Psoas muscle (tissue), 7 donors: ENCODE measurements at regions not wholly inside any gene's neighbourhood (a gene's known extent, or its start where the extent isn't known, plus 50 kb on each side); places are given as distances from the start of the nearest gene placed in this dataset.
"Not testable (repeated sequence)": the region's sequence is repeated elsewhere in the genome, so short reads cannot be mapped to it uniquely, and the experiment has no call there.

ENCODE experiments used
- ATAC-seq, 4 donors: fragments of 200-7000 bp; cut with Tn5 transposase; one replicate each; pipeline ENCODE4 v1.9.1; 2020; ENCODE audit warnings: moderate library complexity in 3 of 4, mild to moderate bottlenecking in 2 of 4
- DNase-seq, 2 donors: peaks; one replicate each; pipeline ENCODE4 v3.0.0-alpha.2; 2020
- H3K27ac ChIP-seq: fragments of 200-600 bp; one replicate; pipeline ENCODE4 v1.8.0; 2022
- H3K27me3 ChIP-seq, 3 donors: fragments of 200-600 bp in 1 of 3; one replicate each; pipeline versions ENCODE4 v1.6.1 to v1.8.0; 2013 to 2022; ENCODE audit warnings: low read length in 2 of 3, mild to moderate bottlenecking in 2 of 3, moderate library complexity in 1 of 3; ENCODE audit not compliant: insufficient read depth in 3 of 3
- H3K36me3 ChIP-seq, 2 donors: fragments of 200-600 bp in 1 of 2; one replicate each; pipeline versions ENCODE4 v1.6.1 to v1.8.0; 2013 to 2022; ENCODE audit warnings: low read depth in 1 of 2, mild to moderate bottlenecking in 1 of 2, moderate library complexity in 1 of 2; ENCODE audit not compliant: insufficient read depth in 1 of 2
- H3K4me1 ChIP-seq: fragments of 200-600 bp; one replicate; pipeline ENCODE4 v1.8.0; 2022
- H3K4me3 ChIP-seq: fragments of 200-600 bp; one replicate; pipeline ENCODE4 v1.8.0; 2022; ENCODE audit warnings: mild to moderate bottlenecking
- H3K9me3 ChIP-seq: fragments of 200-600 bp; one replicate; pipeline ENCODE4 v1.8.0; 2022
- CTCF ChIP-seq: fragments of 200-600 bp; IDR thresholded peaks from one replicate; pipeline ENCODE4 v1.8.0; 2022; ENCODE audit warnings: antibody characterized with exemption
- WGBS, 3 donors: extraction: QIAGEN DNeasy Blood & Tissue Kit; methylation state at CpG; one replicate each; pipeline versions ENCODE4 v1.1.6 to v1.1.7; 2013; 5-methylcytosine and 5-hydroxymethylcytosine counted together
- intact Hi-C, 2 donors: fragments of 100-400 bp; cut with DNase I; formaldehyde crosslinking; loops; one replicate each; pipeline versions ENCODE4 v1.11.0 to v1.14.2; 2022
- donor health status: healthy with polysubstance abuse.
- donor health status: DM: no; HTN: no; CAD: no; lungs with moderate emphysema.
- donor health status: Bipolar disorder and iron deficiency.
- donor health status: healthy.
- donor health status: DM: yes; HTN: yes; CAD: no.
- donor health status: DM: no; HTN: no; CAD: no.
- donor health status: DM: yes; HTN: yes; CAD: no.

DNA sequence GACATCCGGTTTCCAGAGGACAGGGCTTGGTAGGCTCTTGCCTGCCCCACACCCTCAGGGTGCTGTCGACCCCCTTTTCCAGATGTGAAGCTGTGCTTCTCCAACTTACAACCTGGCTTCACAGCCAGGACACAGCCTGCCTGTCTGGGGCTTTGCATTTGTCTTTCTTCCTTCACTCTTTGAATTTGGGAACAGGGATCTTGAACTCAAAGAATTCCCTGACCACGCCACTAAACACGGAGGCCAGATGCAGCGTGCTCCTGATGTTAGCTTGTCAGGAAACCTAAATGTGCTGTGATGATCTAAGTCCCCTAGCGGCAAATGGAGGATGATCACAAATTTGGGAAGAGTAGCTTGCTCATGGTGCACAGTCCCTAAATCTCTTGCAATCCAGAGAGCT, 244.8 kb upstream of the RGMA start:
- Histone ChIP-seq H3K27me3 (no peaks in the 10 kb centered on the region), H3K4me3 (no peak overlapping the region), H3K4me1 (no peaks in the 10 kb centered on the region), H3K27ac (no peak overlapping the region), H3K36me3 (no peaks in the 10 kb centered on the region), H3K9me3 (no peaks in the 10 kb centered on the region)
- 50 to 67% (median 55%) methylated on average over 5 to 6 of the region's 6 CpGs for WGBS, 3 donors
- DNase-seq (no peak), ATAC-seq (no peak)
- no peak for TF ChIP-seq CTCF
- intact Hi-C loops, result no loop called here

DNA sequence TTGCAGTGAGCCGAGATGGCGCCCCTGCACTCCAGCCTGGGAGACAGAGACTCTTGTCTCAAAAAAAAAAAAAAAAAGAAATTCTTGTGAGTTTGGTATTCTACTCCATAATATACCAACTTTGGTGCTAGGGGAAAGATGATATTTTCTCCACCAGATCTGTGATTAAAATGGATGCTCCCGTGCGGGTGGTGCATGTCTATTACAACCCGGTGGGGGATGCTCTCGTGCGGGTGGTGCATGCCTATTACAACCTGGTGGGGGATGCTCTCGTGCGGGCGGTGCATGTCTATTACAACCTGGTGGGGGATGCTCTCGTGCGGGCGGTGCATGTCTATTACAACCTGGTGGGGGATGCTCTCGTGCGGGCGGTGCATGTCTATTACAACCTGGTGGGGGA, 244.1 kb upstream of the RGMA start:
- H3K27me3 ChIP-seq, DNase-seq, H3K36me3 ChIP-seq, H3K4me1 ChIP-seq, intact Hi-C loops, ATAC-seq, H3K27ac ChIP-seq, H3K9me3 ChIP-seq, H3K4me3 ChIP-seq: not testable (repeated sequence)
- WGBS, 3 donors, result 71 to 78% (median 76%) methylated on average over 11 to 16 of the region's 16 CpGs

- intact Hi-C loops, result no loop called here
- H3K27me3 ChIP-seq, result no peaks in the 10 kb centered on the region
- 37 to 46% (median 42%) methylated on average over 4 of the region's 4 CpGs for WGBS, 3 donors
- H3K36me3 ChIP-seq, result no peaks in the 10 kb centered on the region
- H3K27ac ChIP-seq, result no peak overlapping the region
- no peak overlapping the region for H3K4me3 ChIP-seq
- H3K4me1 ChIP-seq, result no peaks in the 10 kb centered on the region
- ATAC-seq, result no peak
- no peaks in the 10 kb centered on the region for H3K9me3 ChIP-seq
- DNase-seq, result no peak
- TF ChIP-seq CTCF, result no peak
Measured at GRCh38 chr15:93332168-93332553, 243.2 kb upstream of the RGMA start.

- Histone ChIP-seq H3K4me3 (no peak overlapping the region), H3K27ac (no peak overlapping the region), H3K4me1 (no peaks in the 10 kb centered on the region), H3K9me3 (no peaks in the 10 kb centered on the region), H3K27me3 (no peaks in the 10 kb centered on the region), H3K36me3 (no peaks in the 10 kb centered on the region)
- WGBS, 3 donors, result 41 to 53% (median 42%) methylated on average over 9 of the region's 9 CpGs
- no peak for DNase-seq
- ATAC-seq, result no peak
- TF ChIP-seq CTCF, result no peak
- intact Hi-C loops, result no loop called here
Measured at GRCh38 chr15:93331545-93332167, 242.6 kb upstream of the RGMA start.

- ATAC-seq, result no peak
- WGBS, 3 donors, result 87 to 88% (median 88%) methylated on average over 6 of the region's 6 CpGs
- TF ChIP-seq CTCF, result no peak
- intact Hi-C loops, result no loop called here
- H3K27ac ChIP-seq, result no peak overlapping the region
- no peak overlapping the region for H3K4me3 ChIP-seq
- H3K36me3 ChIP-seq, result no peaks in the 10 kb centered on the region
- no peaks in the 10 kb centered on the region for H3K27me3 ChIP-seq
- no peak for DNase-seq
- no peaks in the 10 kb centered on the region for H3K4me1 ChIP-seq
- no peaks in the 10 kb centered on the region for H3K9me3 ChIP-seq
Measured at GRCh38 chr15:93330912-93331544, 242.0 kb upstream of the RGMA start.
